PC-3 (cell line): ENCODE measurements at regions not wholly inside any gene's neighbourhood (a gene's known extent, or its start where the extent isn't known, plus 50 kb on each side); places are given as distances from the start of the nearest gene placed in this dataset.

Experiments
- EZH2 ChIP-seq: fragments of 300-600 bp; sonication (generic); IDR thresholded peaks from one replicate; pipeline ENCODE4 v1.6.1; 2017; ENCODE audit warnings: antibody characterized with exemption, mild to moderate bottlenecking, low read length; ENCODE audit not compliant: unreplicated experiment
- EZH2phosphoT487 ChIP-seq: fragments of 300-600 bp; sonication (generic); IDR thresholded peaks from 2 replicates; pipeline ENCODE4 v1.6.1; 2018; ENCODE audit warnings: mild to moderate bottlenecking, antibody characterized with exemption, low read length, borderline replicate concordance
- TF ChIP-seq, protein P1 (sequence below): fragments of 300-600 bp; sonication (generic); conservative IDR thresholded peaks from 2 replicates; pipeline ENCODE4 v1.5.1; 2017; ENCODE audit warnings: antibody characterized with exemption, low read depth, mild to moderate bottlenecking, low read length

DNA sequence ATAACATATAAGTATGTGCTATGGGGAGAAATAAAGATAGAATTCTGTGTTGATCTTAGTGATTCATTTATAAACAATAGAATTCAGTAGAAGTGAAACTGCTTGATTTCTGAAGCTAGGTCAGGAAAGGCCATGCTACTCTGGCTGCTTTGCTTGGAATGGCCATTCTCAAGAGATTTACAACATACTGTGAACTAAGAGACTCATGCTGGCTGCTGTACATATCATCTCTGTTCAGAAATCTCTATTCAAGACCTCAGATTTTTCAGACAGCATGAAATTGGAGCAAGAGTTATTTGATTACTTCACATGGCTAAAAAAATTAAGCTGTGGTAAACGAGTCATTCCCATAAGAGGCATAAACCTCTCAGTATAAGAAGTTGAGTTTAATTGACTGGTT lies 662.6 kb downstream of the BCKDHB start:
- TF ChIP-seq, protein P1, sequence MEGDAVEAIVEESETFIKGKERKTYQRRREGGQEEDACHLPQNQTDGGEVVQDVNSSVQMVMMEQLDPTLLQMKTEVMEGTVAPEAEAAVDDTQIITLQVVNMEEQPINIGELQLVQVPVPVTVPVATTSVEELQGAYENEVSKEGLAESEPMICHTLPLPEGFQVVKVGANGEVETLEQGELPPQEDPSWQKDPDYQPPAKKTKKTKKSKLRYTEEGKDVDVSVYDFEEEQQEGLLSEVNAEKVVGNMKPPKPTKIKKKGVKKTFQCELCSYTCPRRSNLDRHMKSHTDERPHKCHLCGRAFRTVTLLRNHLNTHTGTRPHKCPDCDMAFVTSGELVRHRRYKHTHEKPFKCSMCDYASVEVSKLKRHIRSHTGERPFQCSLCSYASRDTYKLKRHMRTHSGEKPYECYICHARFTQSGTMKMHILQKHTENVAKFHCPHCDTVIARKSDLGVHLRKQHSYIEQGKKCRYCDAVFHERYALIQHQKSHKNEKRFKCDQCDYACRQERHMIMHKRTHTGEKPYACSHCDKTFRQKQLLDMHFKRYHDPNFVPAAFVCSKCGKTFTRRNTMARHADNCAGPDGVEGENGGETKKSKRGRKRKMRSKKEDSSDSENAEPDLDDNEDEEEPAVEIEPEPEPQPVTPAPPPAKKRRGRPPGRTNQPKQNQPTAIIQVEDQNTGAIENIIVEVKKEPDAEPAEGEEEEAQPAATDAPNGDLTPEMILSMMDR, result no peak
- TF ChIP-seq EZH2 (no peak), EZH2phosphoT487 (no peak)
